ENCODE measurements at regions not wholly inside any gene's neighbourhood (a gene's known extent, or its start where the extent isn't known, plus 50 kb on each side); places are given as distances from the start of the nearest gene placed in this dataset.

GRCh38 chr2:16764487-16764886 is 98.9 kb upstream of the CYRIA start:
- H3K79me2 ChIP-seq (ENCODE audit: insufficient read depth, low read length): no peaks in the 10 kb centered on the region
- H3K18ac ChIP-seq (ENCODE audit: insufficient read length, low read depth, low read length): no peak overlapping the region
- H3K79me1 ChIP-seq (ENCODE audit: insufficient read depth, low read depth, low read length, poor library complexity, severe bottlenecking): no peaks in the 10 kb centered on the region
- no peak overlapping the region for H4K8ac ChIP-seq (replicated peaks; ENCODE audit: insufficient read length, low read depth, low read length)
- no peak overlapping the region for H3K4ac ChIP-seq (ENCODE audit: low read depth, low read length)
- no peak for TF ChIP-seq CTCF (conservative IDR thresholded peaks at IDR 0.05)
- H3K4me2 ChIP-seq (ENCODE audit: insufficient read depth, insufficient read length, low read length): no peak overlapping the region
- no peak overlapping the region for H2BK120ac ChIP-seq (ENCODE audit: low read depth, low read length, poor library complexity, severe bottlenecking)
- no peak overlapping the region for H2AFZ ChIP-seq (ENCODE audit: low read length)
- H4K91ac ChIP-seq (ENCODE audit: insufficient read length, low read depth, low read length): no peak overlapping the region
- WGBS (ENCODE audit: extremely low coverage, insufficient read length, low lambda C conversion rate): no CpG with 5 or more reads among the region's 4 CpGs
- no peaks in the 10 kb centered on the region for H3K4me1 ChIP-seq (ENCODE audit: insufficient read depth, low read length)
- H3K9me3 Mint-ChIP-seq: peaks cover 0 to 5% of the 10 kb centered on the region in 2 experiments; a peak in 2 of 5 replicates
- H2BK15ac ChIP-seq (ENCODE audit: low read depth, low read length): no peak overlapping the region
- no peak overlapping the region for H3K9ac ChIP-seq (ENCODE audit: extremely low read depth, insufficient read length, low read length)
- H3K9me3 ChIP-seq (ENCODE audit: control insufficient read depth, low read depth, low read length): no peaks in the 10 kb centered on the region
- H2BK5ac ChIP-seq (ENCODE audit: insufficient read length, low read length): no peak overlapping the region
- H2AK5ac ChIP-seq (ENCODE audit: insufficient read length, low read length): no peak overlapping the region
- no peak overlapping the region for H3K4me3 Mint-ChIP-seq
- no peaks in the 10 kb centered on the region for H3K23me2 ChIP-seq (ENCODE audit: insufficient read length, low read depth, low read length, poor library complexity, severe bottlenecking)
- H2BK12ac ChIP-seq (ENCODE audit: insufficient read length, low read depth, low read length): no peak overlapping the region
- no peak overlapping the region for H3K14ac ChIP-seq (ENCODE audit: insufficient read depth, low read length)
- DNase-seq: no peak
- no peaks in the 10 kb centered on the region for H4K20me1 ChIP-seq (ENCODE audit: control insufficient read depth, insufficient read depth, insufficient read length)
- no peak overlapping the region for H4K5ac ChIP-seq (ENCODE audit: insufficient read length, low read depth, low read length)
- no peak overlapping the region for H2BK20ac ChIP-seq (ENCODE audit: low read depth, low read length, poor library complexity, severe bottlenecking)
- no peaks in the 10 kb centered on the region for H3K27me3 ChIP-seq (ENCODE audit: insufficient read depth, low read length)
- no peaks in the 10 kb centered on the region for H3K36me3 Mint-ChIP-seq (ENCODE audit: insufficient read depth in 1 of 3, low read depth in 3 of 3)
- no peak overlapping the region for H3K27ac Mint-ChIP-seq
- H3K4me1 Mint-ChIP-seq: peaks cover 4 to 9% of the 10 kb centered on the region in 2 experiments
- H3T11ph ChIP-seq (ENCODE audit: low read length): no peak overlapping the region
- no peak overlapping the region for H3K27ac ChIP-seq (ENCODE audit: insufficient read length, low read depth, low read length)
- H3K23ac ChIP-seq (ENCODE audit: insufficient read length, low read depth, low read length): no peak overlapping the region
- H3K56ac ChIP-seq (ENCODE audit: insufficient read length, low read depth, low read length): no peak overlapping the region
- no peaks in the 10 kb centered on the region; the same call in 1 of the 2 replicates for H3K27me3 Mint-ChIP-seq (ENCODE audit: low read depth)

Data from H9 (cell line).